Ascending aorta (tissue), 2 donors: ENCODE measurements at regions not wholly inside any gene's neighbourhood (a gene's known extent, or its start where the extent isn't known, plus 50 kb on each side); places are given as distances from the start of the nearest gene placed in this dataset.
A peak's percentile ranks its signal among the peaks of the same experiment; 100 is the strongest.

Experiments used
- DNase-seq, 2 donors: peaks; one replicate each; pipeline ENCODE4 v3.0.0-alpha.2; 2019; ENCODE audit warnings: low spot score in 2 of 2
- H3K27ac ChIP-seq, 2 donors: fragments of 200-600 bp; sonication (generic); one replicate each; pipeline ENCODE4 v1.5.1; 2016 to 2017; ENCODE audit warnings: mild to moderate bottlenecking in 1 of 2
- H3K27me3 ChIP-seq: fragments of 200-600 bp; sonication (generic); one replicate; pipeline ENCODE4 v1.5.1; 2017
- H3K36me3 ChIP-seq, 2 donors: fragments of 200-600 bp; sonication (generic); one replicate each; pipeline ENCODE4 v1.5.1; 2016
- H3K4me1 ChIP-seq, 2 donors: fragments of 200-600 bp; sonication (generic); one replicate each; pipeline ENCODE4 v1.5.1; 2016 to 2017; ENCODE audit warnings: mild to moderate bottlenecking in 1 of 2
- H3K4me3 ChIP-seq, 2 donors: fragments of 200-600 bp; sonication (generic); one replicate each; pipeline ENCODE4 v1.5.1; 2016 to 2017; ENCODE audit warnings: mild to moderate bottlenecking in 1 of 2
- H3K9me3 ChIP-seq, 2 donors: fragments of 200-600 bp; sonication (generic); one replicate each; pipeline ENCODE4 v1.5.1; 2016
- CTCF ChIP-seq, 3 experiments: fragments of 200-600 bp in 2 of 3; fragments of 450-650 bp in 1 of 3; sonication (generic) in 2 of 3; IDR thresholded peaks; one replicate each; pipeline ENCODE4 v1.5.1; 2016 to 2019; ENCODE audit warnings: antibody characterized with exemption in 3 of 3, mild to moderate bottlenecking in 1 of 3, moderate library complexity in 1 of 3
- intact Hi-C: fragments of 100-400 bp; cut with DNase I; formaldehyde crosslinking; loops from one replicate; pipeline ENCODE4 v1.15.1; 2023

GRCh38 chr15:25137013-25137412, 182.2 kb downstream of the SNRPN start:
- DNase-seq = no peak
- Histone ChIP-seq H3K27me3 (no peaks in the 10 kb centered on the region), H3K4me1 (no peaks in the 10 kb centered on the region), H3K27ac (no peak overlapping the region), H3K4me3 (no peak overlapping the region), H3K36me3 (peaks cover 0 to 4% of the 10 kb centered on the region in 2 donors), H3K9me3 (peaks cover 6 to 18% of the 10 kb centered on the region in 2 donors)
- intact Hi-C loops = no loop called here
- TF ChIP-seq CTCF (IDR thresholded peaks at IDR 0.05) = no peak

- intact Hi-C loops = no loop called here
- H3K4me3 ChIP-seq = no peak overlapping the region
These were observed 214.5 kb downstream of the SNRPN start for GRCh38 chr15:25169318-25169717.

GRCh38 chr15:25170113-25170731, 215.4 kb downstream of the SNRPN start:
- Histone ChIP-seq H3K9me3 (peaks cover 25 to 34% of the 10 kb centered on the region in 2 donors), H3K4me1 (no peaks in the 10 kb centered on the region), H3K36me3 (no peaks in the 10 kb centered on the region), H3K4me3 (no peak overlapping the region), H3K27ac (no peak overlapping the region), H3K27me3 (no peaks in the 10 kb centered on the region)
- DNase-seq = peak in 1 of 2 donors; percentile 46
- TF ChIP-seq CTCF (IDR thresholded peaks at IDR 0.05) = no peak
- intact Hi-C loops = no loop called here

More at GRCh38 chr15:25169318-25169717, 214.5 kb downstream of the SNRPN start:
- no peak overlapping the region for H3K27ac ChIP-seq
- no peak for TF ChIP-seq CTCF (IDR thresholded peaks at IDR 0.05)
- H3K9me3 ChIP-seq = peaks cover 17 to 25% of the 10 kb centered on the region in 2 donors
- no peaks in the 10 kb centered on the region for H3K27me3 ChIP-seq
- H3K36me3 ChIP-seq = no peaks in the 10 kb centered on the region
- no peaks in the 10 kb centered on the region for H3K4me1 ChIP-seq
- peak in 1 of 2 donors; percentile 46 for DNase-seq

- Histone ChIP-seq H3K36me3 (no peaks in the 10 kb centered on the region), H3K27ac (no peak overlapping the region), H3K27me3 (no peaks in the 10 kb centered on the region), H3K4me1 (no peaks in the 10 kb centered on the region), H3K9me3 (peaks cover 25 to 34% of the 10 kb centered on the region in 2 donors), H3K4me3 (no peak overlapping the region)
- intact Hi-C loops = no loop called here
- peak in 1 of 2 donors; percentile 38 for DNase-seq
- no peak for TF ChIP-seq CTCF (IDR thresholded peaks at IDR 0.05)
These were observed 216.0 kb downstream of the SNRPN start for GRCh38 chr15:25170781-25171110.

- intact Hi-C loops = no loop called here
- Histone ChIP-seq H3K27ac (no peak overlapping the region), H3K4me1 (no peaks in the 10 kb centered on the region), H3K36me3 (no peaks in the 10 kb centered on the region), H3K27me3 (no peaks in the 10 kb centered on the region), H3K9me3 (peaks cover 25 to 34% of the 10 kb centered on the region in 2 donors), H3K4me3 (no peak overlapping the region)
- peak; percentile 2 to 51 for DNase-seq
- no peak for TF ChIP-seq CTCF (IDR thresholded peaks at IDR 0.05)
These were observed 216.5 kb downstream of the SNRPN start for GRCh38 chr15:25171111-25171811.
